ENCODE measurements at regions not wholly inside any gene's neighbourhood (a gene's known extent, or its start where the extent isn't known, plus 50 kb on each side); places are given as distances from the start of the nearest gene placed in this dataset.

DNA sequence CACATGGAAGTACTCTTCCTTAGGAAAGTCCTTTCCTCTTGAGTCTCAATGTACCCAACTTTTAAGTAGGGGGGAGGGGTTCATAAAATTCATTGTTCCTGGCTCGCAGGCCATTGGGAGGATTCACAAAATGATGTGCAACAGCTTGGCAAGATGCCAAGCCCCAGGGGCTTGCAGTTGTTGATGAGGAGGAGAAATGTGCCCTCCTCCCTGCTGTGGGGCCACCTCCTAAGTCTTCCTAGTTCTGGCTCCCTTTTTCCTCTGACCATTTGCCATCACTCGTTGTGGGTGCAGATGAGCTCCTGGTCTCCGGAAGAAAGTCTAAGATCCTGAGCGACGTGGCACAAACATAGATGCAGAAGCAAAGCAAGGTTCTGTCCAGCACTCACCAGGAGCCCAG, 435.4 kb downstream of the EIPR1 start:
- no peak for TF ChIP-seq CTCF (IDR thresholded peaks at IDR 0.05; ENCODE audit: low read depth, low read length)
- Histone ChIP-seq H3K27ac (no peak overlapping the region), H3K9me3 (ENCODE audit: severe bottlenecking) (no peaks in the 10 kb centered on the region), H3K36me3 (no peaks in the 10 kb centered on the region), H3K27me3 (ENCODE audit: insufficient read depth, low read depth, severe bottlenecking) (no peaks in the 10 kb centered on the region), H3K4me3 (ENCODE audit: low read depth, low read length) (no peak overlapping the region)
- no peak for DNase-seq

DNA sequence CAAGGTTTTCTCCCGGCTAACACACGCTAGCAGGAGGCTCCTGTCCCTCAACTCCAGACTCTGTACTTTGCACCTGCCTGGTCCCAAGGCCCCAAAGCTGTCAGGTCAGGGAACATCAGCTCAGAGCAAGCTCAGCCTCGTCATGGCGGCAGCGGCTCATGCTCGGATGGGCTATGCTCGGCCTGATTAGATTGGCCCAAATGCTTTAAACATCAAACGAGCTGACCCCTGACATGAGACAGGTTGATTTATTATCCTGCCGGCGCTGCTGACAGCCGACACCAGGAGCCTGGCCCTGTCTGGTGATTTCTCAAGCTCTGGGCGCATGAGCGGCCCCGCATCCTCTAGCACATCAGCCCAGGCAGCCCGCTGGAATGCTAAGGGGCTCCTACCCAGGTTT, 436.4 kb downstream of the EIPR1 start:
- TF ChIP-seq CTCF (IDR thresholded peaks at IDR 0.05; ENCODE audit: low read depth, low read length): no peak
- Histone ChIP-seq H3K9me3 (ENCODE audit: severe bottlenecking) (peaks cover under 1% of the 10 kb centered on the region), H3K4me3 (ENCODE audit: low read depth, low read length) (no peak overlapping the region), H3K27me3 (ENCODE audit: insufficient read depth, low read depth, severe bottlenecking) (no peaks in the 10 kb centered on the region), H3K36me3 (no peaks in the 10 kb centered on the region), H3K27ac (no peak overlapping the region)
- DNase-seq: no peak

GRCh38 chr2:2940702-2941101, 436.9 kb downstream of the EIPR1 start:
- Histone ChIP-seq H3K9me3 (ENCODE audit: severe bottlenecking) (peaks cover 4% of the 10 kb centered on the region), H3K27ac (no peak overlapping the region), H3K27me3 (ENCODE audit: insufficient read depth, low read depth, severe bottlenecking) (no peaks in the 10 kb centered on the region), H3K4me3 (ENCODE audit: low read depth, low read length) (no peak overlapping the region), H3K36me3 (no peaks in the 10 kb centered on the region)
- TF ChIP-seq CTCF (IDR thresholded peaks at IDR 0.05; ENCODE audit: low read depth, low read length): no peak
- DNase-seq: no peak

DNA sequence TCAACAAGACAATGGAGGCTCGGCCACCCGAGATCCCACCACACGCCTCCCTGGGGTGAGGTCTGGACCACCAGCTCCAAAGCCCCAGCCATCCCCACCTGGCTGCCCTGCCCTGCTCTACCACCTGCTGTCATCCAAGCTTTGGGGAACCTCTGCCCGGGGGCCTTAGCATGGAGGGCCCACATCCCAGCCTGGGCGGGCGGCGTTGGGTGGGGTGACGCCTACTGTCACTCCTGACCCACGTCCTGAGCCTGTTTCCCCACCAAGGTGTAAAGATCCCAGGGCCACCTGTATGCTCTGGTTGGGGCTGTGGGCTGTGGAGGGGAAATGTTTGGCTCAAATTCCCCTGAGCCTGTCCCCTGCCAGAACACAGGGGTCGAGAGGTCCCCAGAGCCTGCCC, 437.6 kb downstream of the EIPR1 start:
- no peaks in the 10 kb centered on the region for H3K27me3 ChIP-seq (ENCODE audit: insufficient read depth, low read depth, severe bottlenecking)
- H3K27ac ChIP-seq: no peak overlapping the region
- no peak overlapping the region for H3K4me3 ChIP-seq (ENCODE audit: low read depth, low read length)
- peaks cover 9% of the 10 kb centered on the region for H3K9me3 ChIP-seq (ENCODE audit: severe bottlenecking)
- TF ChIP-seq CTCF (IDR thresholded peaks at IDR 0.05; ENCODE audit: low read depth, low read length): no peak
- H3K36me3 ChIP-seq: no peaks in the 10 kb centered on the region
- no peak for DNase-seq

DNA sequence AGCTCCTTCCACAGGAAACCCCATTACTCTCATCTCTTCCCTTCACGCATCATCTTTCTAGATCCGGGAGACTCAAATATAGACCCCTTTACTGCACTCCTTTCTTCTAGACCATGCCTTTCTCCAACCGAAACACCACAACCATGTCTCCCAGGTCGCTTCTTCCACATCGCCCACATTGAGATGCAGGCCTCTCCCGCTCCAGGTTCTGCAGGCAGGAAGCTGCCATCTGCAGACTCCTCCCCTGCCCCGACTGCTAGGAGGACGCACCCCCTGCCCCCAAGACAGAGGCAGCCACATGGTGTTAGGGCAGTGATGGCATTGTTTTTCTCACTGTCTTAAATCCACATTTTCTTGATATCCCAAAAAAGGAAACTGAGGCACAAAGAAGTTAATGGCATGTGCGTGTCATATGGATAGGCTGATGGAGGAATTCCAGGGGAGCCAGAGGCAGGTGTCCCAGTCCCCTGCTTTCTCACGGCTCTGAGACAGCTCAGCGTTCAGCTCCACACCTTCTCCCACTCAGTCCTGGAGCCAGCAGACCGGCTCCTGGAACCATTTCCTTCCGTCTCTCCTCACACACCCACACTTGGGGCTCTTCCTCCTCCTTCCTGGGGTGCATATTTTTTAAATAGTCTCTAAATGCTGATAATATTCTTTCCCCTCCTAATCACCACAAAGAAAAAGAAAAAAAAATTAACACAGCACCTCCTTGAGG, 438.4 kb downstream of the EIPR1 start:
- no peaks in the 10 kb centered on the region for H3K27me3 ChIP-seq (ENCODE audit: insufficient read depth, low read depth, severe bottlenecking)
- no peak overlapping the region for H3K27ac ChIP-seq
- no peak for DNase-seq
- no peak for TF ChIP-seq CTCF (IDR thresholded peaks at IDR 0.05; ENCODE audit: low read depth, low read length)
- no peaks in the 10 kb centered on the region for H3K36me3 ChIP-seq
- no peak overlapping the region for H3K4me3 ChIP-seq (ENCODE audit: low read depth, low read length)
- peaks cover 9% of the 10 kb centered on the region for H3K9me3 ChIP-seq (ENCODE audit: severe bottlenecking)

- no peak for DNase-seq
- TF ChIP-seq CTCF (IDR thresholded peaks at IDR 0.05; ENCODE audit: low read depth, low read length): no peak
- Histone ChIP-seq H3K36me3 (no peaks in the 10 kb centered on the region), H3K27ac (no peak overlapping the region), H3K27me3 (ENCODE audit: insufficient read depth, low read depth, severe bottlenecking) (no peaks in the 10 kb centered on the region), H3K4me3 (ENCODE audit: low read depth, low read length) (no peak overlapping the region), H3K9me3 (ENCODE audit: severe bottlenecking) (peaks cover 9% of the 10 kb centered on the region)
Observed at GRCh38 chr2:2938481-2938880, 439.1 kb downstream of the EIPR1 start.

Measured in WERI-Rb-1 (cell line).